Amniotic stem cell (primary cell): ENCODE measurements at regions not wholly inside any gene's neighbourhood (a gene's known extent, or its start where the extent isn't known, plus 50 kb on each side); places are given as distances from the start of the nearest gene placed in this dataset.
A peak's percentile ranks its signal among the peaks of the same experiment; 100 is the strongest.

Source experiments
- DNase-seq: peaks from one replicate; lab custom pipeline; 2025; lab: John Stamatoyannopoulos, UW

DNA sequence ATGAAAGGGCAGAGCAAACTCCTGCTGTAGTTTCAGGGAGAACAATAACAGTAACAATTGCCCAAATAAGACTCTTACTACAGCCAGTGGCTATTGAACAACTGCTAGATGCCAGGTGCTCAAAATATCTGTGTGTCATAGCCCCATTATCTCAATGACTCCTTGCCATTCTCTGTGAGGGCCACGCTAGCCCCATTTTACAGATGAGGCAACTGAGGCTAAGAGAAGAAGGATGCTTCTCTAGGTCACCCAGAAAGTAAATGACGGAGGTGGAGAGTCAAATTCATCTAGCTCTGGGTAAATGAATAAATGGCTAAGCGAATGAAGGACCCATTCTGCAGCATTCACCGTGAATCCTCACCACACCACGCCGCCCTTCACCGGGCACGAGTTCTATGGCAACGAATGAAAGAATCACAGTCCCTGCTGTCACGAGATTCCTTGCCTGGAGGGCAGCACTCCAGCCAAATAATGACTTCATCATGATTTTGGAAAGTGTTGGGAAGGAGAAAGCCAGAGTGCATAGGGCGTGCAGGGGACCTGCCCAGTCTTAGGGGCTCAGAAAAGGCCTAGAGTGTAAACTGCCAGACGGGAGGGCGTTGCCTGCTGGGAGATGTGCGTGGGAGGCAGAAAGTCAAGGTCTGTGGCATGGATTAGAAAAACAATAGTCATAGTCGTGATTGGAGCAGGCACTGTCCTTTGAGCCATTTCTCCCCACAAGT, 147.2 kb downstream of the C9orf50 start:
- DNase-seq, result no peak

DNA sequence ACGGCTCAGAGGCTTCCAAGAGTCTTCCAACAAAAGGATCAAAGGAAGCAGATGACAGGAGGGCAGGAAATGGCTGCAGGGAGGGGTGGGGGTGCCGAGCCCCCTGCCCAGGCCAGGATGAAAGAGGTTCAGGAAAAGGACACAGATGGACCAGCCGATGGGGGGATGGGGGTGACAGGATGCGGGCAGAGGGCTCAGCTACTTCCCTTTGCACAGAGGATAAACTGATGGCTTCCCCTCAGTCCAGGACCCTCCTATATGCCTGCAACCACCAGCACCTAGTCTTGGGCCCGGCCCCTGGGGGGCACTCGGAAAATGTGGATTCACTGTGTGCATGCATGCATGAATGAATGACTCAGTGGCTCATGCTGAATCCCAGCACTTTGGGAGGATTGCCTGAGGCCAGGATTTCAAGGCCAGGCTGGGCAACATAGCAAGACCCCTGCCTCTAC, 148.2 kb downstream of the C9orf50 start:
- no peak for DNase-seq

DNA sequence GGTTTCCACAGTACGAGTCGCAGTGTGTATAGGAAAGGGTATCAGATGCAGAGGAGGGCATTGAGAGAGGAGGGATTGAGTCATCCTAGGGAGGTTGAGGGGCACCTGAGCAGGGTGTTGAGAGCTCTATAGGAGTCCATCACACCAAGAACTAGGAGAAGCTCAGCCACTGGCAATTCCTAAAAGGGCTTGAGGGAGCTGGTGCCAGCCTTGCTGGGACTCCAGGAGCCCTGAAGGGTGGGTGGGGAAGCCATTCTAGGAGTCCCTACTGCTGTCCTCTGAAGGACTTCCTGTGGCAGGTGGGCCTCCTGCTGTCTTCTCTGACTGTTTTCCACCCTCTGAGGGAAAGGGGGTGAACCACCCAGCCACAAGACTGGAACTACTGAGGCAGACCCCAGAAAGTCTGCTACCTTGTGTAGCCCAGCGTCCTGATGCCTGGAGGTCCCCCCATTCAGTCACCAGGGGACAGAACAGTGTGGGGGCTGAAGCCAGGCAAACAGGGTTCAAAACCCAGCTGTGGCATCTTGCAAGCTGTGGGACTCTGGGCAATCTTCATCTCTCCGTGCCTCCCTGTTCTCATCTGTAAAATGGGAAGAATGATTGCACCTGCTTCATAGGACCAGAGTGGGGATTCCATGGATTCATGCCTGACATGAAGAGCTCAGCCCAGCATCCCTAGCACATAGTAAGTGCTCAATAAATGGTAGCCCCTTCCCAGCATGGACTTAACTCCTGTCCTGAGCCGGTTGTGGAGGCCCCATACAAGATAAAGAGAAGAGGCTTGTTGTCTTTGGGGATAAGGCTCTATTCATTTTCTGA, 149.5 kb downstream of the C9orf50 start:
- no peak for DNase-seq

DNA sequence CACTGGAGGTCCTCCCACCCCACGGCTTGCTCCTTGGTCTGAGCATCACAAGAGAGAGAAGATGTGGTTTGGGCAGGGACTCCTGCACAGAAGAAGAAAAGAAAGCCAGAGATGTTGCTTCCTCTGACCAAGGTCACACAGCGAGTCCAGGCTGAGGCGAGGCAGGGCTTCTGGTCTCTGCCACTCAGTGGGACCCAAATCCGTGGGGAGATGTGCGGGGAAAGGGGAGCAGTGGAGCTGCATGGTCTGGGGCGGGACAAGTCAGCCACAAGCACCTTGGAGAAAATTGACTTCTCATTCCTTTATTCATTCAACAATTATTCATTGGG, 150.9 kb downstream of the C9orf50 start:
- no peak for DNase-seq

DNA sequence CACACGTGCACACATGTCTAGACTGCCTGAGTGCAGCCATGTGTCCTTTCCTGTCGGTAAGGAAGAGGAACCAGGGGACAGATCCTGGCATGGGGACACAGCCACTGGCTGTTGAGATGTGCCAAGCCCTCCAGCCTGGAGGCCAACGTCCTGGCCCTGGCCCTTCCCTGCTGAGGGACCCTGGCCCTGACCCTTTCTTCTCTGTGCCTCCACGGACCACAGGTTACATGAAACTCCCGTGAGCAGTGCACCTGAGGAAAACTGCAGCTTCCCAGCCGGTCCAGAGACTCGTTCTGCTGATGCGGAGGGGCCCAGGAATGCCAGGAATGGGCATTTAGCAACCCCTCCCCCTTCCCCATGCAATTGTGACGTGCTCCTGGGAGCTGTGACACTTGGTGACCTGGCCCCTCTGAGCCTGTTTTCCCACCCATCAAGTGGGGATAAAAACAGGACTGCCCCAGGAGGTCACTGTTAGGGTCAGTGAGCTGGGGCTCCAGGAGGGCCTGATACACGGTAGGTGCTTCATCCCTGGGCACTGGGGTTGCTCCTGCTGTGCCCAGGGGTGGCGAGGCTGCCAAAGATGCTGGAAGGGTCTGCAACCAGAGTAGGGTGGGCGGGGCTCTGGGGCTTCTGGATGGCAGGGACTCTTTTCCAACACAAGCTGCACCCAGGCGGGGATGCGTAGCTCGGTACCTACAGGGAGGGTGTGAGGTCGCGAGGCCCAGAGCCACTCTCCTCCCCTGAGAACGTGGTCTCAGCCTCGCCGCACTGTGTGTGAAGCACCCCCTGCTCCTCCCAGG, 151.5 kb downstream of the C9orf50 start:
- no peak for DNase-seq

DNA sequence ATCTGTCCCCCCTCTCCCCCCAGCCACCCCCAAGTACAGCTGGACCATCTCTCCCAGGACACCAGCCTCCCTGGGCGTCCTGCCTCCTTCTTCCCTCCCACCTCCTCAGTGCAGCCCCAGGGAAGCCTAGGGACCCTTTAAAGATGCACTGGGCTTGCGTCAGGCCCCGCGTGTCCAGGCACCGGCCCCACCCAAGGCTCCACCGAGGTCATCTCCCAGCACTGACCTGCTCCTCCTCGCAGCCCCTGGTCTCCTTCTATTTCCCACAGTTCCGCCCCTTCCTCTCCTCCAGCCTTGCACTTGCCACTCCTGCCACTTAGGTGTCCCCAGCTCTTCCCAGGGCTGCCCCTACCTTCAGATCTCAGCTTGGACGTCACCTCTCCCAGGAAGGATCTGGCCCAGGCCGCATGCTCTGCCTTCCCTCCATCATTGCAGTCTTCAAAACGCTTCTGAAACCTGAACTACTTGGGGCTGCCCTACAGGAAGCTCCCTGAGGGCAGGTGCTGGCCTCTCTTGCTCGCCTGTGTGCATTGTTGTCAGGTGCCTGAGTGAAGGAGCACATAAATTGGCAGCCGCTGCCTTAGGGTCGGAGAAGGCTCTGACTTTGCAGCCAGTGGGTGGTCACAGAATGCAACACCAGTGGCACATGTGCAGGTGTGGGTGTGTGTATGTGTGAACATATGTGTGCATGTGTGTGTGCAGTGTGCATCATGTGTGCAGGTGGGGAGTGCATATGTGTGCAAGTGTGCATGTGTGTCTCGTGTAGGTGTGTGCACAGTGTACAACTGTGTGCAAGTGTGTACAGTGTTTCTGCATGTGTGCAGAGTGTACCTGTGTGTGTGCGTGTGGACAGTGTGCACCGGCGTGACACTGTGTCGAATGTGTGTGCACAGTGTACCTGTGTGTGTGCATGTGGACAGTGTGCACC, 152.9 kb downstream of the C9orf50 start:
- no peak for DNase-seq

DNA sequence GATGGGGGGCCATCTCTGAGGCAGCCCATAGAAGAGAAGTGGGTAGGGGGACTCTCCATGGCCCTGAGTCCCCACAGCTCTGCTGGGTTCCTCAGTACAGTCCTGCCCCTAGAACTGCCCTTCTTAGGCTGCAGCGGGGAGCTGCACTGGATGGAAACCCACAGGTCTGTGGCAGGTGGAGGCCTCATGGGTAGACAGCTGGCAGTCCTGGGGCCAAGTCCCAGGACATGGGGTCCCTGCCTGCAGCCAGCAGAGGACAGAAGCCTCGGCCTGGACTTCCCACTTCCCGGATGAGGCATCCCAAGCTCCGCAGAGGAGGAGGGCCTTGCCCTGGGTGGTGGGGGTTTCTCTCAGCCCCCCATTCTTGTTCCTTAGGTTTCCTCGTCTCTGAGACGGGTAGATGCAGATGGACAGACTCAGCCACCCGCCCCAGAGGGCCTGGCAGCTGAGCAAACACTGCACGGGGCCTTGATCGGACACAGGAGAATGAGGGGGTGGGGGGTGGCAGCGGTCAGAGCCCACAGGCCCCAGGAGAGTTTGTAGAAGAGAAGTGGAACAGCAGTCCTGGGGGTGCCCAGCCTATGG, 153.8 kb downstream of the C9orf50 start:
- DNase-seq, result no peak

DNA sequence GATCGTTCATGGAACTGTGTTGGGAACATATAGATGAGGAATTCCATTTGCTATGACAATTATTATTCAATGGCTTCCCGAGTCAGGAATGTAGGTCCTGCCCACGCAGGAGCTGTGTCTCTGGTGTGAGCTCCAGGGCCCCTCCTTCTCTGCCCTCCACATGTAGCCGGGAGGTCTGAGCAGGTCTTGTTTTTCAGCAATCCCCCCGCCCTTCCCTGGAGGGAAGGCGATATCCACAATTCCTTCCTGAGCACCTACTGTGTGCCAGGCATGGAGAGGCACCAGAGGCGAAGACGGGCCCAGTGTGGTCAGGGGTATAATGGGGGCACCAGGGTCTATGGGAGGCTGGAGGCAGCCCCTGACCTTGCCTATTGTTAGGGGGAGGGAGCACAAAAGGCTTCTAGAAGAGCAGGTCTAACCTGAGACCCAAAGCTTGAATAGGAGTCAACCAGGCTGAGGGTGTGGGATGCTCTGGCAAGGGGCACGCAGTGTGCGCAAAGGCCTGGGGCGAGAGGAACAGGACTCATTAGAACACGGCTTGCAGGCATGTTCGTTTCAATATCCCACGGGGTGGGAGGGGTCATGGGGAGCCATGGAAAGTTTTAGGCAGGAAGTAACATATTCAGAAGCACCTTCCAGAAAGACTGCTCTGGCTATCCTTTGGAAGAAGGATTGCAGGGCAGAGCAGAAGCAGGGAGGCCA, 154.9 kb downstream of the C9orf50 start:
- no peak for DNase-seq

DNA sequence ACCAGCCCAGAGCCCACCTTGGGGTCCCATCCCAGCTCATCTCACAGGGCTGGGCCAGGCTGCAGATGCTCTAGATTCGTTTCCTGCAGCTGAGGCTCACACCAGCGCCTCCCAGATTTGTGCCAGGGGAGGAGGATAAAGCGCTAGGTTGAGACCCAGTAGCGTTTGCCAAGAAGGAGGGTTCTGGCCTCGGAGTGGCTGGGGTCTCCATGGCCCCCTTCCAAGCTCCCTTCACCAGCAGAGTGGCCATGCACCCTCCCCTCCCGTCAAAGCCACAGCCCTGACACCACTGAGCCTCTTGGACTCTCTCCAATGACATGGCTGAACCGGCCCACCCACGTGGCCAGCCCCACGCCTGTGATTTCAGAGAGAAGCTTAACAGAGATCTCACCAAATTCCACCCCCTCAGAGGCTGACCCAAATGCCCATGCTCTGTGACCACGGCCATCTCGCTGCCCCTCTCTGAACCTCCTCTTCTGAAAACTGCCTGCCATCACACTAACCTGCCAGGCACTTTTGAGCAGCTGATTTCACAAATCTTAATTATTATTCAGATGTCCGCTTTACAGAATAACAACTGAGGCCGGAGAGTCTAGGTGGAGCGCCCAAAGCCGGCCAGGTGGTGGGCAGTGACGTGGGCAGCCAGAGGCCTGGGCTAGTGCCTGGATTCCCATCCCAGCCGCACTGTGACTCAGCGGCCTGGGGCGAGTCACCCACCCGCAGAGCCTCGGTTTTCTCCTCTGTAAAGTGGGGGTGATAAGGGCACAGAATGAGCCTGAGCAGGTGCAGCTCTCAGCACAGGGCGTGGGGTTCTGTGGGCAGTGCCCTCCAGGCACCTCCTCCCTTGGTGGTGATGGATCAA, 155.7 kb downstream of the C9orf50 start:
- DNase-seq, result no peak

DNA sequence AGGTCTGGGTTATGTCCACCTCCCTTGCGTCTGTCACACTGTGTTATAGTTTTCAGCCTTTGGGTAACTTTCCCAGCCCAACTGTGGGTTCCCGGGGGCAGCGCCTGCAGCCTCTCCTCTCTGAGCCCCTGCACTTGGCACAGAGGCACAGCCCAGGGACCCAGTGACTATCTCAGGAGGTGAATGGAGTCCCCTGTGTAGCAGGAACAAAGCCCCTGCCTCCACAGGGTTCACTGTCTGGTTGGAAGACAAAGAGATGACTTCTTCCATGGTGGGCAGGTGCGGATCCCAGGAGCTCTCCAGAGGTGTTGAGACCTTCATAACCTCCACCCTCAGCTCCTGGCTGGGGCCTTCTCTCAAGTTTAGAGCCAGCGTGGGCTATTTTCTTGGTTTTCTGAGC, 156.9 kb downstream of the C9orf50 start:
- no peak for DNase-seq

DNA sequence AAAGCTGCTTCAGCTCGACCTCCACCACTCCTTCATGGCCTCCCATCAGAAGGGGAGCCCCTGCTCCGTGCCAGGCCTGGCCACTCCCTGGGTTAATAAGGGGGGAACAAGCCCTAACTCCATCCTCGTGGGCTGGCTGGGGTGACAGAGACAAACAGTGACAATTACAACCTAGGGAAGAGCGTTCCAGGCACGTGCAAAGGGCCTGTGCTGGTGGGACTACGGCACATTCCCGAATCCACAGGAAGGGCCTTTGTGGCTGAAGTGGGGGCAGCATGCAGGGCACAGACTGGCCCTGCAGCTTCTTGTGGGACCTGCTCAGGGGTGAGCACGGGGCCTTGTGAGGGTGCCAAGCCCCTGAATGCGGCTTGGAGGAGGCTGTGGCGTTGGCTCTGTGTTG, 157.4 kb downstream of the C9orf50 start:
- DNase-seq, result no peak

DNA sequence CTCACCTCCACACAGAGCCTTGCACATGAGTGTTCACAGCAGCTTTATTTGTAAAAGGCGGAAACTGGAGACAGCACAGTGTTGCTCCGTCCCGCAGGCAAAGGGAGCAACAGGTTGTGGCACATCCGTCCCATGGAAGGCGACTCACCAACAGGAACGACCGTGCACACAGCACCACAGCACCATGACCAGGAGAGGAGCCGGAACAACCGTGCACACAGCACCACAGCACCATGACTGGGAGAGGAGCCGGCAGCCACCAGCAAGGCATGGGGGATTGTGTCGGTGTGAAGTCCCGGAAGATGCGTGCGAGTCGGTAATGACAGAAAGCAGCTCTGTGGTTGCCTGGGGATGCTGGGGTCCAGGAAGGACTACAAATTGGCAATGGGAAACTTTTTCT, 158.5 kb downstream of the C9orf50 start:
- no peak for DNase-seq

DNA sequence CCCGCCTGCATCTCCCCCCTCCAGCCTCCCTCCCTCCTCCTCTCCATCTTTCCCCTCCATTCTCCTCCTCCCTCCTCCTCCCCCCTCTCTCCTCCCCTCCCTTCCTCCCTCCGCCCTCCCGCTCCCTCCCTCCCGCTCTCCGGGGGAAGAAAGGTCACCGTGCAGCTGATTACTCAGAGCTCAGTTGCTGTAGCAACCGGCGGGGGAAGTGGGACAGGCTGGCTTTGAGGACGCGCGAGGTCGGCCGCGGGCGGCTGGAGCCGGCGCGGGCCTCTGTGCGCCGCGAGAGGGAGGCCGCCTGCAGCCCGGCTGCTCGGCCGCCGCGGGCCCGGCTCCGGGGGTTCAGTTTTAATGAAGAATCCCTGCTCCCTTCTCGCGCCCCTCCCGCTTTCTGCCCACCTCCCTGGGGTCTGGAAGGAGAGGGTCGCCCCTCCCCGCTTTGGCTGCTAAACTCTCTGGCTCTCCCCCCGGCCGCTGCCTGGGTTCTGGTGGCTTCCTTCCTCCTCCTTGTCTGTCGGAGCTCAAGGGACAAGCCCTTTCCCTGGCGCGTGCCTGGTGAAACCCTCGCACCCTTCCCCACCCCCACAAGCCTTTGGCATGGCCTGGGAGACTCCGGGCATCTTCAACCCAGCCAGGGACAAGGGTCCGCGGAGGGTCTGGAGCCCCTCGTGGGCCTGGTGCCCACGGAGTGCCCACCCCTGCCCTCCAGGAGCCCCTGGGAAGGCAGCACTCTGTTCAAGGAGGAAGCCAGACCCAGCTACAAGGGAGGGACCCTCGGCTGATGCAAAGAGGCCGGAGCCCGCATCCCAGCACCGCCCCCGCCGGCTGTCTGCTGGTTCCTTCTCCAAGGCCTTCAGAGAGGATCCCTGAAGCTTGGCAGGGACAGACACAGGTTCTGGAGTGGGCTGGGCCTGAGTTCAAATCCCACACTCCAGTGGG, 160.3 kb downstream of the C9orf50 start:
- peak; percentile 94 for DNase-seq

DNA sequence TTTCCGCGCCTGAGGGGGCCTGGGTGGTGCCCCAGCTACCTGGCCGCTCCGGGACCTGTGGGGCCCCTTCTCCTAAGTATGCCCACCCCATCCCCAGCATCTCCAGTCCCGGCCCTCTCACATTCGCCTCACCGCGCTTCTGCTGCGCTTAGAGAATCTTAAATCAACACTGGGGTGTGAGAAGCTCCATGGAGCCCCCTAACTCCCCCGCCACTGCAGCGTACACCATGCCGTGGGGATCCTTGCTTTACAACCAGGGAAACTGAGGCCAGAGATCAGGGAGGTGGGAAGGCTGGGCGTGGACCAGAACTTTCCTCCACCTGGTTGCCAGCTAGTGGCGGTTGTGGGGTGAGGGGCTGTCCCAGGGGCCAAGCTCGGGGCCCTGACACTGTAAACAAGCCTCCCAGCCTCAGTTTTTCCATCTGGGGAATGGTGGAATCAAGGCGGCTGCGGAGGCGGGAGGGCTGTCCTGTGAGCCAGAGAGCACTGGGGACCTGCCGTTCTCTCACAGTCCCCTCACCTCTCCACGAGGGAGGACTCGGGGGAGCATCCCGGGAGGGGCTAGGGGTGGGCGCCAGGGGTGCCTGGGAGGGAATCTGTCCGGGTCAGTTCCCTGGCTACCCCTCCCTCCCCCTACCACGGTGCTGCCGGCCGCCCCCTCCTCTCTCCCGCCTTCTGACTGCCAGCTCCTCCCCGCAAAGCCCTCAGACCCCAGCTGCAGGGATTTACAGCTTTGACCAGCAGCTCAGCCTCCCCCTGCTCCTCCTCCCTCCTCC, 161.2 kb downstream of the C9orf50 start:
- DNase-seq, result no peak

DNA sequence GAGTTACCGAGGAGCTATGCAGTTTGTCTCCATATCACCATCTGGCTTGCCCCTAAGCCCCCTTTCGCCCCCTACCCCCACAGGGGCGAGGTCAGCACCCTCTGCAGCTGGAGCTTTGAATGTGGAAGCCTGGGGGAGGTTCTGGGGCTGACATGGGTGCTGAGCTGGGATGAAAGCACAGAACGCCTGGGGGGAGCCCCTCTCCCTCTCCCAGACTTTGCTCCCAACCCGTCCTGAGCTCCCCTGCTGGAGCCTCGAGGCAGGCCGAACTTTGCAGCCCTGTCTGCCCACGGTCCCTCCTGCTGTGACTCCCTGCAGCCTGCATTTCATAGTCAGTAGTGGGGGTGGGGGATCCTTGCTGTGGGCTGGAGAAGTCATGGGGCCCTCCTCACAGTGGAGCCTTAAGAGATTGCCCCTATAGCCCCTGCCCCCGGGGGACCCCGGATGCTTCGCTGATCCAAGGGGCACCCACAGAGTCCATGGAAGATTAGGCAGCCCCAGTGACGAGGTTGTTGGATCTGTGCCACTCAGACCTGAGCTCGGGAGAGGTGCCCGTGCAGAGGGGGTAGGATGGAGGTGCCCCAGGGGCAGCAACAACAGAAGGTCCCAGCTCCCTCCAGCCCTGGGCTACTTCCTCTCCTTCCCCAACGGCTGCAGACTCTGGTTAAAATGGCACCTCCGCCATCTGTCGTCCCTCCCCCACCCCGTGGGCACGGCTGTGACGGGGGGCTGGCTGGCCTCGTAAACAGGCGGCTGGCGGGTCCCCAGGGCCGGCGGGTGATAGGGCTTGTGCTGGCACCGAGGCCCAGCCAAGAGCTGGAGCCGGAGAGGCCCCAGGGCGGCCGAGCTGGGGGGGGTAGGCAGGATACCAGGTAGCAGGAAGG, 162.0 kb downstream of the C9orf50 start:
- DNase-seq, result no peak

DNA sequence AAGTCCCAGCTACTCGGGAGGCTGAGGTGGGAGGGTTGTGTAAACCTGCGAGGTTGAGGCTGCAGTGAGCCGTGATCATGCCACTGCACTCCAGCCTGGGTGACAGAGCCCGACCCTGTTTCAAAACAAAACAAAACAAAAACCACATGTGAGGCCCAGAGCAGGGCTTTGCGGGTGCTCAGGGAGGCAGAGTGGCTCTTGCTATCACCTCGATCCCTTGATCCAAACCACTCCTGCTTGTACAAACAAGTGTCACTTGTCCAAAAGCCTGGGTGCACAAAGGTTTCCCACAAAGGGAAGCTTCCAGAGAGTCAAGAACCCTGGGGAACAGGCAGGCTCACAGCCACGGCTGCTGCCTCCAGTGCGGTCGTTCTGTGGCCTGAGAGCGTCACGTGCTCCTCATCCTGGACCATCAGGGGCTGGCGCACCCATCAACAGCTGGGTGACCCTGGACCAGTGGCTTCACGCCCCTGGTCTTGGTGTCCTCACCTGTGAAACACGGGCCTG, 162.7 kb downstream of the C9orf50 start:
- DNase-seq, result no peak
